Panc1 (cell line): ENCODE measurements at regions not wholly inside any gene's neighbourhood (a gene's known extent, or its start where the extent isn't known, plus 50 kb on each side); places are given as distances from the start of the nearest gene placed in this dataset.

Experiments used
- ATAC-seq: fragments of 200-7000 bp; cut with Tn5 transposase; 2 replicates; pipeline ENCODE4 v1.9.1; 2020; ENCODE audit warnings: mild to moderate bottlenecking, moderate library complexity
- BruUV-seq: library from RNA; stranded (reverse); fragments of 400-500 nt; replicated peaks from 2 replicates; lab custom pipeline; 2021; lab: Mats Ljungman, UMichigan
- CTCF ChIA-PET: fragments of 300-600 bp; sonication (Branson Sonifier 250); formaldehyde crosslinking; loops from one replicate; lab custom pipeline; 2022; ENCODE audit warnings: antibody characterized with exemption; lab: Charles Lee
- POLR2A ChIA-PET: fragments of 300-600 bp; sonication (Branson Sonifier 250); formaldehyde crosslinking; loops from one replicate; lab custom pipeline; 2022; ENCODE audit warnings: antibody characterized with exemption; lab: Charles Lee
- DNase-seq: peaks from one replicate; pipeline ENCODE4 v3.0.0-alpha.2; 2010; ENCODE audit warnings: low read depth, low spot score
- H3K27ac ChIP-seq: 2 replicates; pipeline ENCODE4 v1.5.1; 2011; ENCODE audit warnings: mild to moderate bottlenecking, low read length, inconsistent platforms
- H3K27me3 ChIP-seq: fragments of 200-500 bp; sonication (Bioruptor generic); 2 replicates; pipeline ENCODE4 v1.6.0; 2014; ENCODE audit warnings: low read length, inconsistent platforms; ENCODE audit not compliant: control insufficient read depth, insufficient read depth
- H3K36me3 ChIP-seq: fragments of 200-500 bp; sonication (Bioruptor generic); 2 replicates; pipeline ENCODE4 v1.5.1; 2014; ENCODE audit warnings: inconsistent platforms, mild to moderate bottlenecking, low read length, moderate library complexity; ENCODE audit not compliant: control insufficient read depth, insufficient read depth
- H3K4me1 ChIP-seq: 2 replicates; pipeline ENCODE4 v1.5.1; 2011; ENCODE audit warnings: inconsistent platforms, mild to moderate bottlenecking, low read length, moderate library complexity; ENCODE audit not compliant: control insufficient read depth, insufficient read depth
- H3K4me3 ChIP-seq, 2 experiments: 2 replicates each; pipeline ENCODE4 v1.5.1; 2011 to 2012; ENCODE audit warnings: low read depth in 2 of 2, low read length in 2 of 2, mild to moderate bottlenecking in 2 of 2, inconsistent platforms in 1 of 2, moderate library complexity in 1 of 2
- H3K9me3 ChIP-seq: fragments of 200-500 bp; sonication (Bioruptor generic); 2 replicates; pipeline ENCODE4 v1.5.1; 2014; ENCODE audit warnings: low read depth, mild to moderate bottlenecking, inconsistent platforms, low read length, moderate library complexity; ENCODE audit not compliant: control insufficient read depth, insufficient read depth
- CTCF ChIP-seq: fragments of 450-650 bp; IDR thresholded peaks from 2 replicates; pipeline ENCODE4 v1.5.1; 2017; ENCODE audit warnings: mild to moderate bottlenecking
- POLR2AphosphoS5 ChIP-seq: IDR thresholded peaks from 2 replicates; pipeline ENCODE4 v1.6.1; 2012; ENCODE audit warnings: mild to moderate bottlenecking, low read depth, low read length, moderate library complexity
- REST ChIP-seq, 2 experiments: IDR thresholded peaks; 2 replicates each; pipeline ENCODE4 v1.6.1; 2011 to 2012; ENCODE audit warnings: low read depth in 2 of 2, control low read depth in 1 of 2, low read length in 1 of 2, mild to moderate bottlenecking in 1 of 2, moderate library complexity in 1 of 2; ENCODE audit not compliant: insufficient read depth in 1 of 2
- SIN3A ChIP-seq: IDR thresholded peaks from 2 replicates; pipeline ENCODE4 v1.6.1; 2012; ENCODE audit warnings: low read depth, mild to moderate bottlenecking, low read length, moderate library complexity, borderline replicate concordance; ENCODE audit not compliant: insufficient read depth
- TCF7L2 ChIP-seq: IDR thresholded peaks from 2 replicates; pipeline ENCODE4 v1.6.1; 2011; ENCODE audit warnings: mild to moderate bottlenecking, low read depth, low read length, inconsistent platforms
- in situ Hi-C: cut with HindIII; loops from 2 replicates; pipeline ENCODE4 v1.10.0; 2016; ENCODE audit warnings: low sequenced_read_pairs, low pct_unique_long_range_greater_than_20kb
- intact Hi-C: fragments of 100-400 bp; cut with micrococcal nuclease; formaldehyde crosslinking; loops from one replicate; pipeline ENCODE4 v1.10.0; 2022; ENCODE audit not compliant: unreplicated experiment

GRCh38 chr2:7785700-7786099 lies 868.5 kb downstream of the RNF144A start:
- DNase-seq, result no peak
- Histone ChIP-seq H3K9me3 (no peaks in the 10 kb centered on the region), H3K27ac (no peak overlapping the region), H3K27me3 (no peaks in the 10 kb centered on the region), H3K4me1 (no peaks in the 10 kb centered on the region), H3K4me3 (no peak overlapping the region), H3K36me3 (no peaks in the 10 kb centered on the region)
- POLR2A ChIA-PET, result no interaction called here
- intact Hi-C loops (no loop called here), in situ Hi-C loops (no loop called here)
- no TSS peak for BruUV-seq
- CTCF ChIA-PET, result no interaction called here
- ATAC-seq, result no peak
- TF ChIP-seq REST (IDR thresholded peaks at IDR 0.05; ENCODE audit: insufficient read depth in 1 of 2, low read depth in 2 of 2, low read length in 1 of 2) (no peak), SIN3A (no peak)

GRCh38 chr2:7788736-7789135 lies 871.5 kb downstream of the RNF144A start:
- Histone ChIP-seq H3K4me1 (no peaks in the 10 kb centered on the region), H3K4me3 (no peak overlapping the region), H3K36me3 (no peaks in the 10 kb centered on the region), H3K27me3 (no peaks in the 10 kb centered on the region), H3K9me3 (no peaks in the 10 kb centered on the region), H3K27ac (no peak overlapping the region)
- DNase-seq (no peak), ATAC-seq (no peak)
- intact Hi-C loops, result no loop called here
- BruUV-seq, result no TSS peak
- TF ChIP-seq CTCF, result no peak
- CTCF ChIA-PET, result no interaction called here
- POLR2A ChIA-PET, result no interaction called here
- in situ Hi-C loops, result no loop called here

GRCh38 chr2:7792031-7792651 lies 874.9 kb downstream of the RNF144A start:
- no peak for ATAC-seq
- BruUV-seq, result no TSS peak
- in situ Hi-C loops, result no loop called here
- H3K4me1 ChIP-seq, result no peaks in the 10 kb centered on the region
- H3K27ac ChIP-seq, result no peak overlapping the region
- H3K36me3 ChIP-seq, result no peaks in the 10 kb centered on the region
- ChIA-PET CTCF (no interaction called here), POLR2A (no interaction called here)
- no peaks in the 10 kb centered on the region for H3K27me3 ChIP-seq
- no peak overlapping the region for H3K4me3 ChIP-seq
- TF ChIP-seq POLR2AphosphoS5 (no peak), REST (IDR thresholded peaks at IDR 0.05; ENCODE audit: insufficient read depth in 1 of 2, low read depth in 2 of 2, low read length in 1 of 2) (no peak), TCF7L2 (no peak), SIN3A (no peak), CTCF (no peak)
- H3K9me3 ChIP-seq, result no peaks in the 10 kb centered on the region
- no peak for DNase-seq
- intact Hi-C loops, result no loop called here
